Amniotic epithelial cell (primary cell): ENCODE measurements at regions not wholly inside any gene's neighbourhood (a gene's known extent, or its start where the extent isn't known, plus 50 kb on each side); places are given as distances from the start of the nearest gene placed in this dataset.
"Not testable (repeated sequence)": the region's sequence is repeated elsewhere in the genome, so short reads cannot be mapped to it uniquely, and the experiment has no call there.

Source experiments
- DNase-seq: peaks from one replicate; pipeline ENCODE4 v3.0.0-alpha.2; 2010; ENCODE audit warnings: low read depth

GRCh38 chr5:162209005-162209605, 141.5 kb downstream of the GABRG2 start:
- no peak for DNase-seq

GRCh38 chr5:162214551-162214950, 147.0 kb downstream of the GABRG2 start:
- DNase-seq = no peak

- no peak for DNase-seq
These were observed 149.5 kb downstream of the GABRG2 start for GRCh38 chr5:162217037-162217436.

- no peak for DNase-seq
These were observed 154.3 kb downstream of the GABRG2 start for GRCh38 chr5:162221910-162222309.

GRCh38 chr5:162227075-162227474, 159.5 kb downstream of the GABRG2 start:
- DNase-seq = no peak

- DNase-seq = no peak
These were observed 162.8 kb downstream of the GABRG2 start for GRCh38 chr5:162230348-162230747.

GRCh38 chr5:162231522-162231921, 163.9 kb downstream of the GABRG2 start:
- DNase-seq = no peak

- no peak for DNase-seq
These were observed 173.2 kb downstream of the GABRG2 start for GRCh38 chr5:162240734-162241133.

GRCh38 chr5:162242416-162242815, 174.8 kb downstream of the GABRG2 start:
- no peak for DNase-seq

- no peak for DNase-seq
These were observed 176.1 kb downstream of the GABRG2 start for GRCh38 chr5:162243651-162244050.

GRCh38 chr5:162248107-162248713, 180.6 kb downstream of the GABRG2 start:
- no peak for DNase-seq

- DNase-seq = no peak
These were observed 189.1 kb downstream of the GABRG2 start for GRCh38 chr5:162256711-162257110.

GRCh38 chr5:162268694-162269481, 201.3 kb downstream of the GABRG2 start:
- no peak for DNase-seq

- DNase-seq = no peak
These were observed 204.8 kb downstream of the GABRG2 start for GRCh38 chr5:162272417-162272816.

GRCh38 chr5:162274679-162275078, 207.1 kb downstream of the GABRG2 start:
- no peak for DNase-seq

- DNase-seq = not testable (repeated sequence)
These were observed 207.8 kb downstream of the GABRG2 start for GRCh38 chr5:162275387-162275786.

GRCh38 chr5:162282191-162282590, 214.6 kb downstream of the GABRG2 start:
- no peak for DNase-seq

- no peak for DNase-seq
These were observed 216.0 kb downstream of the GABRG2 start for GRCh38 chr5:162283609-162284008.

- no peak for DNase-seq
These were observed 221.2 kb downstream of the GABRG2 start for GRCh38 chr5:162288647-162289296.

GRCh38 chr5:162289489-162289888, 221.9 kb downstream of the GABRG2 start:
- no peak for DNase-seq

GRCh38 chr5:162299793-162300192, 232.2 kb downstream of the GABRG2 start:
- DNase-seq = no peak

GRCh38 chr5:162301356-162301755, 233.8 kb downstream of the GABRG2 start:
- DNase-seq = no peak

GRCh38 chr5:162323466-162323865, 255.9 kb downstream of the GABRG2 start:
- DNase-seq = no peak
